Glutamatergic neuron (in vitro differentiated cells): ENCODE measurements at regions not wholly inside any gene's neighbourhood (a gene's known extent, or its start where the extent isn't known, plus 50 kb on each side); places are given as distances from the start of the nearest gene placed in this dataset.

Source experiments
- DNase-seq: peaks from one replicate; pipeline ENCODE4 v3.0.0; 2022
- H3K27ac Mint-ChIP-seq: one replicate; pipeline ENCODE4 v1.8.0; 2020; ENCODE audit warnings: mild to moderate bottlenecking, mixed read lengths, inconsistent platforms; ENCODE audit not compliant: unreplicated experiment
- H3K27me3 Mint-ChIP-seq: one replicate; pipeline ENCODE4 v1.8.0; 2020; ENCODE audit warnings: mild to moderate bottlenecking, moderate library complexity, mixed read lengths, inconsistent platforms; ENCODE audit not compliant: unreplicated experiment
- H3K36me3 Mint-ChIP-seq: one replicate; pipeline ENCODE4 v1.8.0; 2020; ENCODE audit warnings: mild to moderate bottlenecking, mixed read lengths, inconsistent platforms; ENCODE audit not compliant: unreplicated experiment
- H3K4me1 Mint-ChIP-seq: one replicate; pipeline ENCODE4 v1.8.0; 2020; ENCODE audit warnings: mild to moderate bottlenecking, low read depth, mixed read lengths, inconsistent platforms; ENCODE audit not compliant: unreplicated experiment
- H3K4me3 Mint-ChIP-seq: one replicate; pipeline ENCODE4 v1.8.0; 2020; ENCODE audit warnings: mild to moderate bottlenecking, mixed read lengths, inconsistent platforms; ENCODE audit not compliant: unreplicated experiment
- H3K9me3 Mint-ChIP-seq: one replicate; pipeline ENCODE4 v1.8.0; 2020; ENCODE audit warnings: mild to moderate bottlenecking, moderate library complexity, mixed read lengths, inconsistent platforms; ENCODE audit not compliant: unreplicated experiment
- TF ChIP-seq, protein P1 (sequence below): fragments of 200-600 bp; sonication (generic); IDR thresholded peaks from one replicate; pipeline ENCODE4 v1.5.0; 2021; ENCODE audit not compliant: partially characterized antibody, unreplicated experiment

DNA sequence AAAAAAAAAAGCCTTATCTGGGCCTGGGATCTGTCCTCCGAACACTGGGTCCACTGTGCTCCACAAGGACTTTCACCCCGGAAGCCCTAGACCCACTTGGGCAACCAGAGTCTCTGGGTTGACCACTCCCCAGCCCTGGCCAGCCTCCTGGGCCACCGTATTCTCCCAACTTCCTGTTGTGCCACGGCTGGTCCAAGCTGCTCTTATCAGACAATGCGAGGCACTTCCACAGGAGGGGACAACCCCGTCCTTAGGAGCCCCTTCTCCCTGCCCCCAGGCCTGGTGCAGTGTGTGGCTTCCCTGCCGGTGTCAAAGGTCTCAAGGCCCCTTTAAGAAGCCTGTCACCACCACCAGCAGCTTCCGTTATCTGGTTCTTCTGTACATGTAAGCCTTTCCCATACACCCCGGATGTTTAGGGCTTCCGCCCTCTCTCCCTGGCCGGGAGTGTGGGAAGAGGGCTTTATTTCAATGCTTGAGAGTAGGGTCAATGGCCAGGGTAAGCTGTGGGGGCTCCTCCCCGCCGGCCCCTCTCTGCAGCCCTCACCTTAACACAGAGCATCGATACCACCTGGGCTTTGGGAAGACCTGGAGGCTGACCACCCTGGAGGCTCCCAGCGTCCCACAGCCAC, 313.0 kb downstream of the SEC14L1 start:
- DNase-seq: no peak
- TF ChIP-seq, protein P1, sequence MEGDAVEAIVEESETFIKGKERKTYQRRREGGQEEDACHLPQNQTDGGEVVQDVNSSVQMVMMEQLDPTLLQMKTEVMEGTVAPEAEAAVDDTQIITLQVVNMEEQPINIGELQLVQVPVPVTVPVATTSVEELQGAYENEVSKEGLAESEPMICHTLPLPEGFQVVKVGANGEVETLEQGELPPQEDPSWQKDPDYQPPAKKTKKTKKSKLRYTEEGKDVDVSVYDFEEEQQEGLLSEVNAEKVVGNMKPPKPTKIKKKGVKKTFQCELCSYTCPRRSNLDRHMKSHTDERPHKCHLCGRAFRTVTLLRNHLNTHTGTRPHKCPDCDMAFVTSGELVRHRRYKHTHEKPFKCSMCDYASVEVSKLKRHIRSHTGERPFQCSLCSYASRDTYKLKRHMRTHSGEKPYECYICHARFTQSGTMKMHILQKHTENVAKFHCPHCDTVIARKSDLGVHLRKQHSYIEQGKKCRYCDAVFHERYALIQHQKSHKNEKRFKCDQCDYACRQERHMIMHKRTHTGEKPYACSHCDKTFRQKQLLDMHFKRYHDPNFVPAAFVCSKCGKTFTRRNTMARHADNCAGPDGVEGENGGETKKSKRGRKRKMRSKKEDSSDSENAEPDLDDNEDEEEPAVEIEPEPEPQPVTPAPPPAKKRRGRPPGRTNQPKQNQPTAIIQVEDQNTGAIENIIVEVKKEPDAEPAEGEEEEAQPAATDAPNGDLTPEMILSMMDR: no peak
- H3K27ac Mint-ChIP-seq: peak overlapping the region; percentile 99
- H3K9me3 Mint-ChIP-seq: peaks cover 27% of the 10 kb centered on the region
- peak overlapping the region; percentile 98 for H3K4me3 Mint-ChIP-seq
- H3K27me3 Mint-ChIP-seq: peaks cover 23% of the 10 kb centered on the region
- no peaks in the 10 kb centered on the region for H3K36me3 Mint-ChIP-seq
- peaks cover 40% of the 10 kb centered on the region for H3K4me1 Mint-ChIP-seq

DNA sequence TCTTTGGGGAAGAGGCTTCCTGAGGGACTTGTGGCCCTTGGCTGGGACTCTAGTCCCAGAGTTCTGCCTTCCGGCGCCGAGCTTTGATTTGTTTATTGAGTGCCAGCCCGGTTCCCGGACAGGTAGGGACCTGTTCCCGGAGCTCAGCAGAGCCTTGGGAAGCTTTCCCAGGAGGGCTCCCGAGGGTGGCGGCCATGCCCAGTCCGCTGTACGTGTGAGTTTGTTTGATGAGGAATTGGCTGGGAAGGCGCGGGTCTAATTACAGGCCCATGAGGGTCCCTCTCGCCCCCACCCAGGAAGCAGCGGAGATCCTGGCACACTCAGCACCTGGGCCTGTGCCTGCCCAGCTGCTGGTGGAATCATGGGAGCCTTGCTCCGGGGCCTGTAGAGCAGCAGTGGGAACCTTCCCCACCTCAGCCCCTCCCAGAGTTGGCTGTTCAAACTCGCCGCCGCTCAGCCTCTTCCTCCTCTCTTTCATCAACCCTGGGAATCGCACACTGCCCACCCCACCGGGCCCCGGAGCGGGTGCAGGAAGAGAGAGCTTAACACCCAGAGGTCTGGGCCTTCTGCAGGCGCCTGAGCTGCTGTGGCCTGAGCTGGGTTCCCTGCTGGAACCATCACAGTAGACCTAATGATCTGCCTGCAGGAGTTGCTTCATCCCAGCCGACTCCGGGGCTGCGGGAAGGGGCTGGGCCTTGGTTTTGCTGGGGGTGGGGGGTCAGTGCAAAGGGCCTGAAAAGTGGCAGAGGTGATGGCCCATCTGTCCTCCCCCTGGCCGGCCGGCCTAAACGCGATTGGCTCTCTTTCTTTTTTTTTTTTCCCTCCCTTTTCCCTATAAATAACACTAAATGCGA, 313.7 kb downstream of the SEC14L1 start:
- Mint-ChIP-seq H3K4me1 (peaks cover 36% of the 10 kb centered on the region), H3K36me3 (no peaks in the 10 kb centered on the region), H3K27me3 (peaks cover 22% of the 10 kb centered on the region), H3K9me3 (peaks cover 27% of the 10 kb centered on the region), H3K27ac (peak overlapping the region; percentile 33), H3K4me3 (peak overlapping the region; percentile 61)
- no peak for DNase-seq
- TF ChIP-seq, protein P1: no peak

DNA sequence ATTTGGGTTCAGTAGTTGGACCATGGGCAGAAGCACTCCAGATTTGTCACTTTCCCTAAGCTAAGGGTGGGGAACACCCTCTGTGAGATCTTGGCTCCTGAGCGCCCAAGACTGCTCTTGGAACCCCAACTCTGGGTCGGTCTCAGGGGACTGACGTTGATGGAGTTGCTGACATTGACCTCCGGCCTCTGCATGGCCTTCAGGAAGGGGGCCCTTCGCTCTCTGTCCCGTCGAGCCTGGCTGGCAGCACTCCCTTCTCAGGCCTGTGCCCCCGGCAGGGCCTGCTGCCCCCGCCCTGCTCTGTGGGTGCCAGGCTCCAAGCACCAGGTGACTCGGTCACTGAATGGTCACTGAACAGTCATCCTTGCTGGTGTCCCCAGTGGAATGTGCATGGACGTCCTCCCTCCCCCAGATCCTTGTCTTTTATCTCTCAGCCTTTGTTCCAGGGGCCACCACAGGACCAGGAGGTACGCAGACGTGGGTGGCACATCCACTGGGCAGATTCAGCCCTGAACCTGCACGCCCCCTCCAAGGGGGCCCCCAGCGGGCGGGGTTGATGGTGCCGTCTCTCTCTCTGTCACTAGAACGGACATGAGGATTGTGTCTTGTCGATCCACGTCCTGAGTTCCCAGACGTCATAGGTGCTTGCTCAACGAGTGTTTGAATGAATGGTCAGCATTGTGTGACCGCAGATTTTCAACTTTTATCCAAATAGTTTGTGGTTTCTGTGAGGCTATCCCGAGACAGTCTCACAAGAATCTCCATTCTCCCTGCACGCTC, 314.5 kb downstream of the SEC14L1 start:
- peaks cover 27% of the 10 kb centered on the region for H3K9me3 Mint-ChIP-seq
- H3K36me3 Mint-ChIP-seq: no peaks in the 10 kb centered on the region
- TF ChIP-seq, protein P1: no peak
- no peak overlapping the region for H3K27ac Mint-ChIP-seq
- H3K27me3 Mint-ChIP-seq: peaks cover 22% of the 10 kb centered on the region
- peak overlapping the region; percentile 61 for H3K4me3 Mint-ChIP-seq
- no peak for DNase-seq
- peaks cover 41% of the 10 kb centered on the region for H3K4me1 Mint-ChIP-seq

DNA sequence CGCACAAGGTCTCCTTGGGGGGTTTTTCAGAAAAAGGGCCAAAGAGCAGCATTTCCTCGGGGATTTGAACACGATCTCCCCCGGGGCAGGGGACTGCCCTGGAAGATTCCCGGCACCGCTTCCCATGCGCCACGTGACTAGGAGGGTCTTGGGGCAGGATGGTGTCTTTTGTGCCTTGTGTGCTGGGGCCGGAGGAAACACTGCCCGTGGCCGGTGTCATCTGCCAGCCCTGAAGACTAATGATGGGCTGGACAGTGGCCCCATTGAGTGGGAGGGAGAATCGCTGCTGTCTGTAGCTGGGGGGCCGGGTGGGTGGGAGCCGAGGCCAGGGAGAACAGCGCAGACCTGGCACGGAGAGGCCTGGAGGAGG, 315.1 kb downstream of the SEC14L1 start:
- H3K9me3 Mint-ChIP-seq: peaks cover 25% of the 10 kb centered on the region
- peaks cover 41% of the 10 kb centered on the region for H3K4me1 Mint-ChIP-seq
- H3K36me3 Mint-ChIP-seq: no peaks in the 10 kb centered on the region
- H3K27me3 Mint-ChIP-seq: peaks cover 20% of the 10 kb centered on the region
- TF ChIP-seq, protein P1: no peak
- H3K27ac Mint-ChIP-seq: no peak overlapping the region
- H3K4me3 Mint-ChIP-seq: peak overlapping the region; percentile 61
- DNase-seq: no peak
